Suppressor macrophage treated with lipopolysaccharide for 4 hours (primary cell): ENCODE measurements at regions not wholly inside any gene's neighbourhood (a gene's known extent, or its start where the extent isn't known, plus 50 kb on each side); places are given as distances from the start of the nearest gene placed in this dataset.
"Not testable (repeated sequence)": the region's sequence is repeated elsewhere in the genome, so short reads cannot be mapped to it uniquely, and the experiment has no call there.

Experiments
- DNase-seq: peaks from one replicate; pipeline ENCODE4 v3.0.0-alpha.2; 2020

DNA sequence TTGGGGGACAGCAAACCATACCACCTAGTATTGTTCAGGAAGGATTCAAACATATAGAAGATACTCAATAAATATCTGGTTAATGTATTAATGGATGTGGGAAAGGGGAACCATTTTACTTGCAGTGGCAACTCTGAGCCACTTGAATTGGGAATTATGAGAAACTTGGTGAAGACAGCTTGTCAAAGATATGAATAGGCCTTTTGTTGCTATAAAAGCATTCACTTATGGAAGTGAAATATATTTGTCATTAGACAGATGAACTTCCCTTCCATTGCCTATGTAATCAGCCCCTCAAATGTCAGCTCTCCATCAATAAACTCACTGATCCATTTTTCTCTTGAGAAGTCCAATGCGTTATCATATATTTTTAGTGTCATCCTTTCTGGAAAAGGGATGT, 56.1 kb downstream of the GPR85 start:
- no peak for DNase-seq

DNA sequence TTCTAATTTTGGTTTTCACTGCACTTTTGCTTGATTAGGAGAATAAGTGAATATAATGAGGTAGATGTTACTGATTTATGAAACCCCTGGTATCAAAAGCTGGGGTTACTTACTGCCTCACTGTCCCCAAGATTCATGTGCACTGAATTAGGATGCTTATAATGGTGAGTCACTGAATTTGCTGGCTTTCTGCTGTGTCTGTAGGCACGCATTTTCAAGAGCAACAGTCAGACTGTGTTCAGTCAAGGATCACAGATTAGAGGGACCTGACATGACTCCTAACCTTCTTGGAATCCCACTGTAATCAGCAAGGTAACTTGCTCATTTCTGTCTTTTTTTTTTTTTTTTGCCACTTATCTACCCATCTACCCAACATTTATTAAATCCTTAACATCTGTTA, 59.7 kb downstream of the GPR85 start:
- DNase-seq: no peak

DNA sequence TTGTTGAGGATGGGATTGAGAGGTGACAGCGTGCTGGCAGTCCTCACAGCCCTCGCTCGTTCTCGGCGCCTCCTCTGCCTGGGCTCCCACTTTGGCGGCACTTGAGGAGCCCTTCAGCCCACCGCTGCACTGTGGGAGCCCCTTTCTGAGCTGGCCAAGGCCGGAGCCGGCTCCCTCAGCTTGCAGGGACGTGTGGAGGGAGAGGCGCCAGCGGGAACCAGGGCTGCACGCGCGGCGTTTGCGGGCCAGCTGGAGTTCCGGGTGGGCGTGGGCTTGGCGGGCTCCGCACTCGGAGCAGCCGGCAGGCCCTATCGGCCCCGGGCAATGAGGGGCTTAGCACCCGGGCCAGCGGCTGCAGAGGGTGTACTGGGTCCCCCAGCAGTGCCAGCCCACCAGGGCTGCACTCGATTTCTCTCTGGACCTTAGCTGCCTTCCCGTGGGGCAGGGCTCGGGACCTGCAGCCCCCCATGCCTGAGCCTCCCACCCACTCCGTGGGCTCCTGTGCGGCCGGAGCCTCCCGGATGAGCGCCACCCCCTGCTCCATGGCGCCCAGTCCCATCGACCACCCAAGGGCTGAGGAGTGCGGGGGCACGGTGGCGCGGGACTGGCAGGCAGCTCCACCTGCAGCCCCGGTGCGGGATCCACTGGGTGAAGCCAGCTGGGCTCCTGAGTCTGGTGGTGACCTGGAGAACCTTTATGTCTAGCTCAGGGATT, 69.3 kb downstream of the GPR85 start:
- not testable (repeated sequence) for DNase-seq

DNA sequence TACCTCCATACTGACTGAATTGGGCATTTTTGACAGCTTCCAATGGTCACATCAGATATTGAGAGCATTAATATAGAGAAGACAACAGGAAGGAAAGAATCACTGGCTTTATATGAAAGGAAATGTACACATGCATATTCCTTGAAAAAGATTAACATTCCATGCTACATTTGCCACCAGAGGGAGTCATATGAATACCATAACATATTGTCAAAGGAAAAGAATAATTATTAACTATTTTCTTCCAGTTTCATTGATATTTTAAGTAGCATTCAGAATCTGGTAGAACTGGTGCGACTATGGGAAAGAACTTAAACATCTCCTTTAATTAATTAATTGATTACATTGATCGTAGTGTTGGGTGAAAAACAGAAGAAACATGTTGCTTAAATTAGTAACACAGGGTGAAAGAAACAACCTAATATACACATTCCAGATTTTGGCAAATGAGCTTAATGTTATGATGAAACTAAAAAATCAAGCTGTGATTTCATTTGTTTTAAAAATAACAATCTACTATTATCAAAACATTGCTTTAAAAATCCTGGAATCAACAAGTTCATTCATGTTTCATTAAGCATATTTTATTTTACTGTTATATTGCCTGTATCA, 71.5 kb downstream of the GPR85 start:
- DNase-seq: peak; percentile 48

DNA sequence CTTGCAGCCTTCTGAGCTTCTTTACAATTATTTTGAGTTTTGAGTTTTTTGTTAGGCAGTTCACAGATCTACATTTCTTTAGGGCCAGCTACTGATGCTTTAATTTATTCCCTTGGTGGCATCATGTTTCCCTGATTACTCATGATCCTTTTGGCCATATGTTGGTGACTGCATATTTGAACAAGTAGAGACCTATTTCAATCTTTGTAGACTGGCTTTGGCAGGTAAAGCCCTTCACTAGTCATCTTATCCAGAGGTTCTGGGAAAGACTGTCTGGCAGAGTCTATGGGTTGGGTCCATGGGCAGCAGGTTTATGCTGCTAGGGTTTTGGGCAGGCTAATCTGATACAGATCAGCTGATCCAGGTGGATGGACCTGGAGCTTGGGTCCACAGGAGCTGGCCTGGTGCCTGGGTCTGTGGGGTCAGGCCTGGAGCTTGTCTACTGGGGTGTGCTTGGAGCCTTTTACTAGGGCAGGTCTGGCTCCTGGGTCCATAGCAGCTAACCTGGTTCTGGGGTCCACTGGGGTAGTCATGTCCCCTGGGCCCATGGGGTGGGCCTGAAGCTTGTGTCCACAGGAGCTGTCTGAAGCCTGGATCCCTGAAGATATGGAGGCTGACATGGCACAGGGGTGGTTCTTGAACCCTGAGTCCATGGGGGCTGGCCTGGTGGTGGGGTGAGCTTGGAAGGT, 72.7 kb downstream of the GPR85 start:
- DNase-seq: no peak

DNA sequence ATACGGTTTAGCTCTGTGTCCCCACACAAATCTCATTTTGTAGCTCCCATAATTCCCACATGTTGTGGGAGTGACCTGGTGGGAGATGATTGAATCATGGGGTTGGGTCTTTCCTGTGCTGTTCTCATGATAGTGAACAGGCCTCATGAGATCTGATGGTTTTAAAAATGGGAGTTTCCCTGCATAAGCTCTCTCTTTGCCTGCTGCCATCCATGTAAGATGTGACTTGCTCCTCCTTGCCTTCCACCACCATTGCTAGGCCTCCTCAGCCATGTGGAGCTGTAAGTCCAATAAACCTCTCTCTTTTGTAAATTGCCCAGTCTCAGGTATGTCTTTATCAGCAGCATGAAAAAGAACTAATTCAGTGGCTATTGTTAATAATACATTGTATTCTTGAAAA, 73.8 kb downstream of the GPR85 start:
- not testable (repeated sequence) for DNase-seq

DNA sequence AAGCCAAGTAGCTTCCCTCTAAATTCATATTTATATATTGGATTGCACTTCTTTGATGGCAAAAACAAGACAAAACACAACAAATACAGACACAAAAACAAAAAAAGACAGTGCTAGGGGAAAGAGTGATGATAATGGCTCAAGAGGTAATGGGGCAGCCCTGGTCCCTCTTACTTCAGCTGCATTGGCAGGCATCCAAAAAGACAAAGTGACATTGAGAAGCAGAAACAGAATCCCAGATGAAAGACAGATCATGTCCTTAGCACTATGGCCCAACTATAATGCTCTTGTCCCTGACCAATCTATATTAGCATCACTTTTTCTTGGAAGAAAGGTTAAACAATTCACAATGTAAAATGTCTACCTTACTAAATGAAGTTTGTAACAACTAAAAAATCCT, 76.2 kb downstream of the GPR85 start:
- no peak for DNase-seq

DNA sequence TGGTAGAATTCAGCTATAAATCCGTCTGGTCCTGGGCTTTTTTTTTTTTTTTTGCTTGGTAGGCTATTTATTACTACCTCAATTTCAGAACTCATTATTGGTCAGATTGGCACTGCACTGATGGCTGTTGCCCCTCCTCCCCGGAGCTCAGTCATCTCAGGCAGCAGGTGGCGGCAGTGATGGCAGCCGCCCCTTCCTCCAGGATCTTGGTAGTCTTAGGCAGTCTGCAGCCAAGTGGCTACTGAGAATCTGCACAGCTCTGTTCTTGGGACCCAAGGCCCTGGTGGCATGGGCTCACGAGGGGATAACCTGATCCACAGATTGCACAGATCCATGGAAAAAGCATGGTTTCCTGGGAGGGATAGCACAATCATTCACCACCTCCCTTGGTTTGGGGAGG, 77.9 kb downstream of the GPR85 start:
- DNase-seq: no peak

DNA sequence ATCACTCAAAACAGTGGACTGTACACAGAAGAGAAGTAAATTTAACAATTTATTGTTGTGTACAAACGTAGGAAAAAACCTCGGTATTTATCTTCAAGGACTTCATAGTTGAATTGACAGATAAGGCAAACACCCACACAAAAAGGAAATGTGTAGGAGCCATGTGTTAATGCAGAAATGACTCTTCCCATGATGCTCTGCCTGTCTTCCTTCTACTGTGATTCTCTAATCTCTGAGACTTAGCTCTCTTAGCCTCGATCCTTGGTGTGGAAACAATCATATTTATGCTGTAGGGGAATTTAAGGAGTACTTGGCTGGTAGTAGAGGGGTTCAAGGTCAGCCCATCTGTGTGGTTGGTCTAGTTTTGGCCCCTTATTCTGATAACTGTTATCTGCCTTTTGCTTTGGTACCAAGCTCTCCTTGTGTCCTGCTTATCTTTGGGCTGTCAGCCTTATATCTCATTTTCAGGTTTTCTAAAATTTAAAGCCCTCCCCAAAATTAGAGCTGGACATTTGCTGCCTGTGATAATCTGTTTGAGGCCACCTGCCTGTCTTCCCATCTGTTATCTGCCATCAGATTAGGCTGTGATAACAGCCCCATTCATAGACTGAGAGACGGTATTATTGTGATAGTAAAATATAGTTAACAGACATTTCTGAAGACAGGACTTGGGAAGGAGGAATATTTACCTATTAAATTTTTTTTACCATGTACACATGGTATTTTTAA, 81.7 kb downstream of the GPR85 start:
- no peak for DNase-seq

DNA sequence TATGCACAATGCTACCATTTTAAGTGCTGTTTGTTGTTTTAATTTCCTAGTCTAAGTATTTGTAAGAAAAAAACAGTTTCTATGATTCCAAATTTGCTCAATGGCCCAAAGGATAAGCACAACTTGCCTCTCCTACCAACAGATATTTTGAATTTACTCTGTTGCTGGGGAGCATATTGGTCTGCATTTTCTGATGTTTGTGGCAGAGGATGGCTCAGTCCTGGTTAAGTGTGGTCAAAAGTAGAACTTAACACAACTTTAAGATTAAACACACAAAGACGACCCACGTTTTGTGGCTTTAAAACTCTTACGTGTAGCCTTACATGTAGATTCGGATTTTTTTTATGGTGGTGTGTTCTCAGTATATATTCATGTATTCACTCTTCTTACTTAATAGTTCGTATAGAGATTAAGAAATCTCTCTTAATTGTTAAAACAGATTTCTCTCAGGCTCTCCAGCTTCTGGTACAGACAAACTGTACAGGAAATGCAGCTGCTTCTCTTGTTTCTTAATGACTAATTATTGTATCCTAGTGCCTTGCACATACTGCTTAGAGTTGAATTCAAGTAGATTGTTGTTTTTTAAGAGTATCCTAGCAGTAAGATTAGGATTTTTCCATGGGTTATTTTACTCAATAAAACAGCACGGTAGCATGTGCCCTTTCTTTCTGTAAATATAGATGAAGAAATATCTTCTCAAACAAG, 86.2 kb downstream of the GPR85 start:
- DNase-seq: no peak

DNA sequence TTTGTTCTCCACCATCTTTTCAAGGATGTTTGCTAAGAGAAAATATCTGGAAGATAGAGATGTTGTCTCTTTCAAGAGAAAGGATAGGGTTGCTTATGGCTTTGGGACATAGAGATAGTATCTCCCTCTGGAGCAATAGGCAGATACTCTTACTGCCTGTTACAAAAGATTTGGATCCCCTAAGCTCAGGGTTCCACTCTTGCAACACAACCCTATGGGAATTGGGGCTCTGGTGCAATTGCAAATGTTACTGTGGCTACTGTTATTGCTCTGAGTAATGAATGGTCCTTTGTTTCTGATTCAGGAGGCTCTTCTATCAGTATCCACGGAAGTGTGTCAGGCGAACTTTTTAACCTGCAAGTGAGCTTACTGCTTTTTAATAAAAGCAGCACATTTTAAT, 88.8 kb downstream of the GPR85 start:
- no peak for DNase-seq

DNA sequence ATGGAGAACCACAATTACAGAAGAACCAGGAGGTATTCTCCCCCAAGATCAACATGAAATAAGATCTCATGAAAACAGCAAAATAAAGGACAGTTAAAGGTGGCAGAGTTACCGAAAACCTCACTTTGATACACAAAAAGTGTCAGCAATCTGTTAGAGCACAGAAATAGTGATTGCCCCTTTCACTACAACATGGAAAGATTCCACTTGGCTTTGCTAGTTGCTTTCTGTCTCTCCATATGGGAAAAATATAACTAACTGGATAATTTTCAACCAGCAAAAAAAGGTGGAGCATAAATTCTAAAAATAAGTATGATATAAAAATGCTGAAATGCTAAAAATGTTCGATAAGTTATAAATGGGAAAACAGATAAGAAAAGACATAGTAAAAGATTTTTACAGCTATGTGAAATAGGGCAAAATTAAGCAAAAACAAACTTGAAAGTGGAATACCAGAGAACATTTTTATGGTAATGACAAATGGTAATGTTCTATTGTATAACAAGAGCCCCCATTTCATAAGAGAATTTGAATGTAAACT, 90.2 kb downstream of the GPR85 start:
- no peak for DNase-seq

DNA sequence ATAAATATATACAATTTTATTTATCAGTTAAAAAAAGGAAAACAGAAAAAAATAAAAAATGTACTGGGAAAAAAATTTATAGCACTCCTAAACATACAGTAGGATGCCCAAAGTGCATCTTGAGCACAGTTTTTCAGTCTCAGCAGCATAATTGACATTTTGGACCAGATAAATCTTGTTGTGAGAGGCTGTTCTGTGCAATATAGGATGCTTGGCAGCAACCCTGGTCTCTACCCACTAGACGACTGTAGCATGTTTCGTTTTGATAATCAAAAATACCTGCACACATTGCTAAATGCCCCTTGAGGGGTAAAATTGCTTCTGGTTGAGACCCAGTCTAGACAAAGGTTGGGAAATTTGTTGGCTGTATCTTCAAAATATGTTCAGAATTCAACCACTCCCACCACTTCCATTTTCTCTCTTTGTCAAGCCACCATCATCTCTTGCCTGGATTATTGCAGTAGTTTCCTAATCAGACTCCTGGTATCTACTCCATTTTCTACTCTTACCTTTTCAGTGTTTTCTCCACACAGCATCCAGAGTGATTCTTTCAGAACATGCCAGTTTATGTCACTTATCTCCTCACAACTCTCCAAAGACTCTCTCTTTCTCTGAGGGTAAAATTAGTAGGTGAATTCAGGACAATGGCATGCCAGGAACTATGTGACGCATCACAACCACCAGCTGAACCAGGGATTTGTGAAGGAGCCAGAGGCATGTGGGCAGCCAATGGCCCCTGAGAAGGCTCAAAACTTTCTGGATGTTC, 91.4 kb downstream of the GPR85 start:
- no peak for DNase-seq

DNA sequence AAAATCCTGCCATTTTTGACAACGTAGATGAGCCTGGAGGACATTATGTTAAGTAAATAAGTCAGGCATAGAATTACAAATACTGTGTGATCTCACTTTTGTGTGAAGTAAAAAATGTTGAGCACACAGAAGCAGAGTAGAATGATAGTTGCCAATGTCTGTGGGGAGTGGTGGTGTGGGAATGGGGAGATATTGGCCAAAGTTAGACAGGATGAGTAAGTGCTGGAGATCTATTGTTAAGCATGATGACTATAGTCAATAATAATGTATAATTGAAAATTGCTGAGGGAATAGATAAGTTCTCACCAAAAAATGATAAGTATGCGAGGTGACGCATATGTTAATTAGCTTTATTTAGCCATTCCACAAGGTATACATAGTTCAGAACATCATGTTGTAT, 92.0 kb downstream of the GPR85 start:
- no peak for DNase-seq

DNA sequence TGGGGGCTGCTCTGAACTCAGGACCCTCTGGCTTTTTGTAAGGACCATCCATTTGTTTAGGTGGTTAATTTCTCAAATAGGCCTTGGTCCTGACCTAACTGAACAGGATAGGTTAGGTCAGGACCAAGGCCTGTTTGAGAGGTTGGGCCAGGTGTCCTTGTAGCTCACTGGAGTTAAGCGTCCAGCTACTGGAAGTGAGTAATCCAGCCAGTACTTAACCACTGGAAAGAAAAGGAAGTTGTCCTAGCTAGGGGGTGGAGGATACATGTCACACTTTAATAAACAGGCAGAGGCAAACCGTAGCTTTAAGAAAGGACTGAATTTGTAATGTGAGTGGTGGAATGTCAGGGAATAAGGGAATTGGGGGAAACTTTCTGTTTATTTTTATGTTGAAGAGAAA, 96.0 kb downstream of the GPR85 start:
- peak; percentile 14 for DNase-seq

DNA sequence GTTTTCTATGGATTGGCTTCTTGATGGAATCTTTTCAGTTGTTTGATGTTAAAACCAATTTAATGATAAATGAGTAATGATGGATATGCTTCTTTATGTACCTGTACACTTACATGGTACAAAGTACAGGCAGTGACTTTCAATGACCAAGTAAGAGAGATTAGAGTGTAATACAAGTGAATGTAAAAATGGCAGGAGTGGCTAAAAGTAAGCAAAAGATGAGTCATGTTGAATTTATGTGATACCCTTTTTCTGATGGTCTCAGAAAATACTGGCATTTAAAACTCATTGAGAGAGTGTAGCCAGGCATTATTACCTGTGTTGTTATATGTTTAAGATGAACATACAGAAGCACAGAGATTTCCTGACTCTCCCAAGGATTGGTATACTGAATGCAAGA, 97.1 kb downstream of the GPR85 start:
- DNase-seq: no peak

DNA sequence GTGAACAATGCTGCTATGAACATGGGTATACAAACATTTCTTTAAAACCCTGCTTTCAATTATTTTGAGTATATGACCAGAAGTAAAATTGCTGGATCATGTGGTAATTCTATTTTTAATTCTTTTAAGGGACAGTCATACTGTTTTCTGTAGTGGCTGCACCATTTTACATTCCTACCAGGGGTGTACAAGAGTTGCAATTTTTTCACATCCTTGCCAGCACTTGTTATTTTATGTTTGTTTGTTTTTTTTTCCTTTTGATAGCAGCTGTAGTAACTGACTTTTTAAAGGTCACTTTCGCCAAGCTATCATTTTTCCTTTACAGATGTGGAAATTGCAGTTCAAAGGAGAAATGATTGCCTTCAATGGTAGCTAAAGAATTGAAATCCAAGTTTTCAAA, 99.5 kb downstream of the GPR85 start:
- no peak for DNase-seq

DNA sequence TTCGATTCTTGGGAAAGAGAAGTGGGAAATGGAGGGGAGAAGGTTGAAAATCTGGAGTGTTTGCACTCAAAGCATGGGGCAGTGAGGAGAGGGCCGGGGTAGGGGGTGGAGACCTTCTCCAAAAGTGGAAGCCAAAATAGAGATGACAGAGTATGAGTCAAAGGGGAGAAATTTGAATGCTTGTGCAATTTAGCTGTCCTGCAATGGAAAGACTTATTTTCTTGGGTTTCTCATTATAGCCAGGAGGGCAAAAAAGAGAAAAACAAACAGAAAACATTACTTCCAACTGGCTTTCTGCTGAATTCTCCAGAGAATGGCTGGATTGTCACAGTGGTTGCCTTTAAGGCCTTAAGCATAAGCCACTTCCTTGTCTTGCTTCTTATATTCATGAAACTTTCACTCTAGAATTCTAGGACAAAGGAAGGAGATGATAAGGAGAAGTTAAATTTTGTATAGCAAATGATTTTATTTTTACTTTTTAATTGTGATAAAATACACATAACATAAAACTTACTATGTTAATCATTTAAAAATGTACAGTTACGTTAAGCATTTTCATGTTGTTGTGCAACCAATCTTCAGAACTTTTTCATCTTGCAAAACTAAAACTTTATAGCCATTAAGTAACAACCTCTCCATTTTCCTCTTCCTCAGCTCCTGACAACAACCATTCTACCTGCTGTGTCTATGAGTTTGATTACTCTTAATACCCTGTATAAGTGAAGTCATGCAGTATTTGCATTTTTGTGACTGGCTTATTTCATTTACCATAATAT, 100.2 kb downstream of the GPR85 start:
- peak; percentile 23 for DNase-seq

DNA sequence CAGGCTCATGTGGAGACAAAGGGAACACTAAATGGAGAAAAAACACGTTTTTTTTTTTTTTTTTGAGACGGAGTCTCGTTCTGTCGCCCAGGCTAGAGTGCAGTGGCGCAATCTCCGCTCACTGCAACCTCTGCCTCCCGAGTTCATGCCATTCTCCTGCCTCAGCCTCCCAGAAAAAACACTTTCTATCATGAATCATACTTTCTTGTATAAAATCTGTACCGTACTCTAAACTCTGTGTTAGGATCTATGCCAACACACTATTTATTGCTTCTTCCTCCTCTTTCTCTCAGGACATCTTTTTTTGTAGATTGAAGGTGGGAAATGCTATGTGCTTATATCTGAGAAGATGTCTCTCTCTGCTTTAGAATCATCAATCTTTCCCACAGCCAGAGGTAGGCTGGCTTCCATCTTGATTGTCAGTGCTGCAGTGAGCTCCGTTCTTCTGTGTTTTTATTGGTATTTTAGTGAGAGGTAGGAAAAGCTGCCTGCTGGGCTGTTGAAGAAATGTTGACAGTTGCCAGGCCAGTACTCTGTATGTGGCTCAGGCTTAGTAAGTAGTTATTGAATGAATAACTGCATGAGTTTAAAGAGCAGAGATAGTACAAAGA, 101.1 kb downstream of the GPR85 start:
- no peak for DNase-seq

DNA sequence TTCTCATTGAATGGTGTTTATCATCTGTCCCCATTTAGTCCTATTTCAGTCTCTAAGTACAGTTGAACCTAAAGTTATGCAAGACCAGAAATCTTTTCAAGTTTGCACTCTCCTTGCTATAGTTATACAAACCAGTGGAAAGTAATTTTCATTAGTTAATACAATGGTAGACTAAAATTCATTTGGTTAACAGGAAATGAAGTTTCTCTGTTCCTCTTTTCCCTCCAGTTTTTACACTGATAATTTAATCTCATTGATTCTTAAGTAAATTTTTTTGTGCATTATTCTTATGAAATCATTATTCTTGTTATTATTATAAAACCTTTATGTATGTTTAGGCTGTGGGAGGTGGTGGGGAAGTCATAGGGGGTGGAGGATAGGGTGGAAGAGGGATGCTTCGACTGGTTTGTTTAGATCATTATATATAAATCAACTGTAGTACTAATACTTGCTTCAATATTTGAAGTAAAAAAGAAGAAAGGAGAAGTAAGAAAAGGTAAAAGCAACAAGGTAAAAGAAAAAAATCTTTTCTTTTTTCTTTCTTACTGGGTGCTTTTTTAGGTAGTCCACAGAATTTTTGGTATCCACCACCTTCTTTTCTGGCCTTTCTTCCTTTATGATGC, 104.1 kb downstream of the GPR85 start:
- no peak for DNase-seq
